Adrenal gland (tissue), 5 donors: ENCODE measurements at regions not wholly inside any gene's neighbourhood (a gene's known extent, or its start where the extent isn't known, plus 50 kb on each side); places are given as distances from the start of the nearest gene placed in this dataset.

Source experiments
- CTCF ChIP-seq, 6 experiments: fragments of 450-650 bp in 4 of 6; fragments of 200-600 bp in 2 of 6; sonication (generic) in 1 of 6; IDR thresholded peaks; 1 replicate in 5 of 6; 2 replicates in 1 of 6; pipeline versions ENCODE4 v1.5.1 to v1.8.0; 2016 to 2021; ENCODE audit warnings: antibody characterized with exemption in 6 of 6, mild to moderate bottlenecking in 2 of 6, moderate library complexity in 1 of 6
- POLR2A ChIP-seq, 2 donors: fragments of 450-650 bp; IDR thresholded peaks; one replicate each; pipeline ENCODE4 v1.6.1; 2017; ENCODE audit warnings: antibody characterized with exemption in 2 of 2, mild to moderate bottlenecking in 2 of 2, moderate library complexity in 1 of 2
- donor health status: DM: no; HTN: no; CAD: no.

GRCh38 chr16:26447570-26447969, 619.2 kb upstream of the C16orf82 start:
- TF ChIP-seq CTCF (IDR thresholded peaks at IDR 0.05) = no peak
- no peak for TF ChIP-seq POLR2A (IDR thresholded peaks at IDR 0.05)
